NOMO-1 (cell line): ENCODE measurements at regions not wholly inside any gene's neighbourhood (a gene's known extent, or its start where the extent isn't known, plus 50 kb on each side); places are given as distances from the start of the nearest gene placed in this dataset.
A peak's percentile ranks its signal among the peaks of the same experiment; 100 is the strongest.
"Not testable (repeated sequence)": the region's sequence is repeated elsewhere in the genome, so short reads cannot be mapped to it uniquely, and the experiment has no call there.

Source experiments
- DNase-seq, 2 experiments: peaks; one replicate each; lab custom pipeline; 2025; ENCODE audit not compliant: unreplicated experiment in 2 of 2; lab: John Stamatoyannopoulos, UW

GRCh38 chr9:96133321-96134021, 168.5 kb downstream of the HSD17B3 start:
- no peak for DNase-seq

DNA sequence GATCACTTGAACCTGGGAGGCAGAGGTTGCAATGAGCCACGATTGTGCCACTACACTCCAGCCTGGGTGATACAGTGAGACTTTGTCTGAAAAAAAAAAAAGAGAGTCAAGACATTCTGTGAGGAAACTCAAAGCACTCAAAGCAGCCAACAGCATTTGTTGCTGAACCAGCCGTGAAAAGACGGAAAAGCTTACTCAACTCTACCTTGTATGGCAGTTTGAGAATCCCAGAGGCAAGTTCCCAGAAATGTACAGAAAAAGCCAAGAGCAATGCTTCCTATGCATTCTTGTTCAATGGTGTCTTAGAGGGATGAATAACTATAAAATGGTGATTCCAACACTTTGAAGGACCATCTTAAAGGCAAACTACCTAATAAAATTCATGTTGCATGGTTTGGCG, 170.2 kb downstream of the HSD17B3 start:
- DNase-seq, result no peak

GRCh38 chr9:96130970-96131369, 171.0 kb downstream of the HSD17B3 start:
- no peak for DNase-seq

DNA sequence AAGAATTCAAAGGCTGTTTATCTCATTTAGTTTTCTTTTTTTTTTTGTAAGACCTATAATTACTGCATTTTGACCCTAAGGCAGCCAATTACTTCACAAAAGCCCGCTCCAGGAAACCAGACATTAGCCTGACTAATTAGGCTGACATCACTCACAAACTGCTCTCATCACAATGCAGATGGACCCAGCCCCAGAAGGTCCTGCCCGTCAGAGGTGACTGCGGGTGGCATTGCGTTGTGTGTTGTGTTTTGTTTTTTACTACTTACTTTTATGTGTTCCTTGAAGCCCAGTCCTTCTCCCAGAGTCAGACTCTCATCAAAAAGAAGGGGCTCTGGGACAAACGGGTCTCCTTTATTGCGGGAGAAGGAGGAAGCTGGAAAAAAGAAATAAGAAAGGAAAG, 172.2 kb downstream of the HSD17B3 start:
- DNase-seq, result peak; percentile 73 to 74

DNA sequence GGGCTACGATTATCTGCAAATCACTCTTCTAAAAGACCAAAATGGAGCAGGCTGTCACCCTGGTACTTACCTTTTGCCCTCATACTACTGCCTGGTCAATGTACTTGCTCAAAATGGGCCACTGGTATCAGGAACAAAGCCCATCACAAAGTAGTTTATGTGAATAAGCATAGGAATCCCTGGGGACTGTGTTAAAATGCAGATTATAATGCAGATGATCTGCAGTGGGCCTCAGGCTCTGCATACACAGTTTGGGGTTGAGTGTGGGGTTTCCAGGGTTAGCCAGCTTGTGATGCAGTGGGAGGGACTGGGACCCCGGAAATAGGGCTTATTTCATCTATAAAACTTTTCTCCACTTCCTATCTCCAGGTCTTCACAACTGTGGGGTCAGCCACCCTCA, 173.1 kb downstream of the HSD17B3 start:
- no peak for DNase-seq

GRCh38 chr9:96126321-96126881, 175.6 kb downstream of the HSD17B3 start:
- DNase-seq, result no peak

GRCh38 chr9:96125624-96126023, 176.4 kb downstream of the HSD17B3 start:
- DNase-seq, result no peak

DNA sequence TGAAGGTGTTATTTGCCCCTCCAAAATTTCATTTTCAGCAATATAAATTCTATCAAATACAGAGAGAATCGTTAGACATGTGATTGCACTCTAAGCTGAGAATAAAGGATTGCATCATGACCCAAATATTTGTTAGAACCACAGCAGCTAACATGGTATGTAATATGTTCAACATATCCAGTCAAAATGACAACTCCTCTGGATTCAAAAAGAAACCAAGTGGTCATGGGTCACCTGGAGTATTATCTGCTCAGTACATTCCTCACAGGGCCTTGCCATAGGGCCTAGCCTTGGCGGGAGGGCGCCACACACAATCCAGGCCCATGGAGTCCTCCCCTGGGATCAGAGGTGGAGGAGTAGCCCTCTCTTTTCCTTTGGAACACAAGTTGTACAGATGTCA, 179.2 kb downstream of the HSD17B3 start:
- DNase-seq, result no peak

DNA sequence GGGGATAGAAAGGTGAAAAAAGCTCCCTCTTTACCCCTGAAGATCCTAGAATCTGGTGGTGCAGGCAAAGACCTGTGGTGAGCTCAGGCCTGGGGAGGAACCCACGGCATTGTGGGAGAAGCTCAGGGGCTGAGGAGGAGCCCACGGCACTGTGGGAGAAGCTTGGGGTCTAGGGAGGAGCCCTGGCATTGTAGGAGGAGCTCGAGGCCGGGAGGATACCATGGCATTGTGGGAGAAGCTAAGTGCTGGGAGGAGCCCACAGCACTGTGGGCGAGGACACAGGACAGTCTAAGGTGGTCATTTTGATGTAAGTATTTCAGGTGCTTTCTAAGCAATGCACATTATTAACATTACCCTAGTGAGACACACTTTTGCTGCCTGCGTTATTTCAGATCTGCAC, 179.7 kb downstream of the HSD17B3 start:
- DNase-seq, result no peak

DNA sequence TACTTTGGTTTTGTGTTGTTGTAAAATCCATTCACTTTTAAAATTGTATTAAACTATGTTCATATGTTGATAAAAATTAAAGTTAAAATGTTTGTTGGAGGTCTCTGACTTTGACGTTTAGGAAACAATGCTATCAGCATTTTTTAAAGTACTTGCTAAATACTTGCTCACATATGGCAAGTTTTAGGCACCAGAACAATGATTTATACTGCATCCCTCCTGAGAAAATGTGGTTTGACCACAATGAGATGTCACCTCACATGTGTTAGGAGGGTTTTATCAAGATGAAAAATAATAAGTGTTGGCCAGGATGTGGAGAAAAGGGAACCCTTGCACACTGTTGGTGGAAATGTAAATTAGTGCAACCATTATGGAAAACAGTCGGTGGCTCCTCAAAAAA, 180.8 kb downstream of the HSD17B3 start:
- DNase-seq, result peak; percentile 36 to 50

GRCh38 chr9:96117398-96118080, 184.4 kb downstream of the HSD17B3 start:
- DNase-seq, result peak in 1 of 2 experiments; percentile 59

- DNase-seq, result no peak
These were observed 185.5 kb downstream of the HSD17B3 start for GRCh38 chr9:96116275-96117064.

DNA sequence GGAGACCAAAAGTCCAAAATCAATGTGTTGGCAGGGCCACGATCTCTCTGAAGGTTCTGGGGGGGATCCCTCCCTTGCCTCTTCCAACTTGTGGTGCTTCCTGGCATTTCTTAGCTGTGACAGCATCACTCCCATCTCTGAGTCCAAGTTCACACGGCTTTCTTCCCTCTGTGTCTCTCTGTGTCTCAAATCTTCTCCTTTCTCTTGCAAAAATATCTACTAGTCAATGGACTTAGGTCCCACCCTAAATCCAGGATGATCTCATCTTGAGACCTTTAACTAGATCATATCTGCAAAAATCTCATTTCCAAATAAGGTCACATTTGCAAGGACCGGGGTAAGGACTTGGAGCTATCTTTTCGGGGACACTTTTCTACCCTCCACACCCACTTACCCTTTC, 186.1 kb downstream of the HSD17B3 start:
- no peak for DNase-seq

DNA sequence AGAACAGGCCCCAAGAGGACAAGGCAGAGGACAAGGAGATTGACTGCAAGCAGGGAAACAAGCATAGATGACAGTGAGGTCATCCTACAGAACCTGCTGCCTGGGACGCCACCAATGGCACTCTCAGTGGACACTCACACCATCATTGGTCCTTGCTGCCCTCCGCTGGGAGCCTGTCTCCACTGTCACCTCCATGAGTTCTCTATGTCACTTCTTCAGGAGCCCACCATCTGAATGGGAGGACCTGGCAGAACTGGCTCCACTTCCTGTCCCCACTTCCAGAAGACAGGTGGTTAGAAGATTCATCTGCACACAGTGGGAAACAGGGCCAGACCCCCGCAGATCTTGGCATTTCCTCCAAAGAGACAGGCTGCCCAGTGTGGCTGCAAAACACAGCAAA, 188.9 kb downstream of the HSD17B3 start:
- no peak for DNase-seq

- peak; percentile 40 to 82 for DNase-seq
These were observed 192.2 kb downstream of the HSD17B3 start for GRCh38 chr9:96109680-96110351.

GRCh38 chr9:96108691-96109380, 193.1 kb downstream of the HSD17B3 start:
- DNase-seq, result no peak

- DNase-seq, result no peak
These were observed 194.5 kb downstream of the HSD17B3 start for GRCh38 chr9:96107436-96107835.

DNA sequence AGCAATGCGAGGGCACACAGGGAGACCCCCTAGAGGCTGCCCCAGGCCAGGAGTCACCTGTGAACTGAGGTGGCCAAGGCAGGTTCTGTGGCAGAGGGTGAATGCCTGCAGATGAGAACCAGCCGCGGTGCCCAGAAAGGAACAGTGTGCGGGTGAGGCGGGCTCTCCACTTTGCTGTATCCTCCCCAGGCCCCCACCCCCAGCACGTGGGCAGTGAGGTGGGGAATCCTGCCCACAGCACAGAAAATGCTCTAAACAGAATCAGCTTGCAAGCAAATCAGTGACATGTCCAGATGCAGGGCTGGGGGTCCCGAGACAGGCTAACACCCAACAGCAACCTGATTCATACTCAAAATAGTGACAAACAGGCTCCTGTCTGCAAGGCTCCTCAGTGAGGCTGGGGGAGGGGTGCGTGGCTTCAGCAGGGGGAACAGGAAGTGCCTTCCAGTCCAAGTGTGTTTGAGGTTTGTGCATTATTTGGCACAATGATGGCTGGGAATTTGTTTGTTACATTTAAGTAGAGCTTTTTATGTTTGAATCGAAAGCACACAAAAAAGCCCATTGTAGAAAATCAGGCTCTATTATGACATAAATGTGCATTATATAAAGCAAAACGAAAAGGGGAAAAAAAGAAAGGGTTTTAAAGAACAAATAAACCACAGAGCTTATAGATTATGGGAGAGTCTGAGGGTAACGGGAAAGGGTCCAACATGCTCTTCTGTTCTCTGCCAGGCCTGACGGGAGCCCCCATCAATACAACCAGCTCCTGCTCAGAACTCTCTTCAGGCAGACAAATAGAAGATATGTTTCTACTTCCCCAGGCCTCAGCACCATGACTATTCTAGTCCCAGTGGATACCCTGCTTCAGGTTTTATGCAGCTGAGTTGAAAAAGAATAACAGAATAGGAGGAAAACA, 201.3 kb downstream of the HSD17B3 start:
- peak; percentile 54 to 66 for DNase-seq

GRCh38 chr9:96090630-96091029, 211.3 kb downstream of the HSD17B3 start:
- not testable (repeated sequence) for DNase-seq
